ENCODE measurements at regions not wholly inside any gene's neighbourhood (a gene's known extent, or its start where the extent isn't known, plus 50 kb on each side); places are given as distances from the start of the nearest gene placed in this dataset.

- intact Hi-C loops (cut with micrococcal nuclease) = no loop called here
- Histone ChIP-seq H3K79me2 (ENCODE audit: insufficient read depth, low read length) (no peaks in the 10 kb centered on the region), H2AFZ (ENCODE audit: low read depth, low read length, poor library complexity, severe bottlenecking) (no peak overlapping the region), H3K27me3 (ENCODE audit: insufficient read depth, low read length) (peaks cover 14% of the 10 kb centered on the region; the same call in 1 of the 2 replicates), H3K4me3 (replicated peaks in 1 of 2; ENCODE audit: low read depth in 1 of 2, low read length in 2 of 2) (no peak overlapping the region), H3K4me1 (ENCODE audit: control insufficient read depth in 1 of 2, insufficient read depth in 2 of 2, low read length in 2 of 2) (no peaks in the 10 kb centered on the region), H3K9me3 (ENCODE audit: control insufficient read depth in 1 of 2, insufficient read depth in 1 of 2, low read depth in 1 of 2, low read length in 2 of 2) (no peaks in the 10 kb centered on the region), H3K4me2 (ENCODE audit: low read length) (no peak overlapping the region), H3K36me3 (ENCODE audit: control insufficient read depth in 1 of 2, insufficient read depth in 2 of 2, low read length in 2 of 2) (no peaks in the 10 kb centered on the region), H3K9me2 (ENCODE audit: insufficient read depth) (no peaks in the 10 kb centered on the region), H3K9ac (ENCODE audit: low read length) (no peak overlapping the region), H4K20me1 (ENCODE audit: insufficient read depth) (no peaks in the 10 kb centered on the region), H3K27ac (ENCODE audit: low read depth, low read length) (no peak overlapping the region)
- ChIA-PET POLR2A (no interaction called here), CTCF (no interaction called here), RAD21 (ENCODE audit: low non-redundant PET in 1 of 2, low total read pairs in 2 of 2, uncharacterized antibody in 2 of 2, unreplicated experiment in 2 of 2) (no interaction called here)
- TF ChIP-seq JUND (IDR thresholded peaks at IDR 0.05) = no peak
- TF ChIP-seq YY1 (IDR thresholded peaks at IDR 0.05; ENCODE audit: extremely low read depth, insufficient replicate concordance, low read depth, low read length) = no peak
- no peak for TF ChIP-seq ELF1 (IDR thresholded peaks at IDR 0.05; ENCODE audit: borderline replicate concordance, low read depth)
- TF ChIP-seq ATF3 (IDR thresholded peaks at IDR 0.05) = no peak
- TF ChIP-seq ZNF274 (IDR thresholded peaks at IDR 0.05; ENCODE audit: low read depth, low read length) = no peak
- TF ChIP-seq CBX3 (IDR thresholded peaks at IDR 0.05; ENCODE audit: low read depth) = no peak
- ATAC-seq (no peak), DNase-seq (ENCODE audit: low read depth, low spot score) (no peak)
- no TSS peak for BruUV-seq (replicated peaks)
Observed at GRCh38 chr2:23029951-23030350, 355.0 kb upstream of the KLHL29 start.

GRCh38 chr2:23034996-23035395, 350.0 kb upstream of the KLHL29 start:
- ChIA-PET RAD21 (ENCODE audit: low non-redundant PET in 1 of 2, low total read pairs in 2 of 2, uncharacterized antibody in 2 of 2, unreplicated experiment in 2 of 2) (no interaction called here), POLR2A (no interaction called here), CTCF (no interaction called here)
- intact Hi-C loops (cut with micrococcal nuclease) = no loop called here
- H3K4me1 ChIP-seq (ENCODE audit: control insufficient read depth in 1 of 2, insufficient read depth in 2 of 2, low read length in 2 of 2) = no peaks in the 10 kb centered on the region
- no peaks in the 10 kb centered on the region for H3K9me2 ChIP-seq (ENCODE audit: insufficient read depth)
- TF ChIP-seq CBX3 (IDR thresholded peaks at IDR 0.05; ENCODE audit: low read depth) (no peak), EZH2 (IDR thresholded peaks at IDR 0.05) (no peak), ZBTB33 (IDR thresholded peaks at IDR 0.05; ENCODE audit: extremely low read depth, insufficient replicate concordance, low read length) (no peak)
- no peak overlapping the region for H3K27ac ChIP-seq (ENCODE audit: low read depth, low read length)
- no peaks in the 10 kb centered on the region for H3K79me2 ChIP-seq (ENCODE audit: insufficient read depth, low read length)
- H3K4me3 ChIP-seq (replicated peaks in 1 of 2; ENCODE audit: low read depth in 1 of 2, low read length in 2 of 2) = no peak overlapping the region
- DNase-seq (ENCODE audit: low read depth, low spot score) (no peak), ATAC-seq (no peak)
- no peaks in the 10 kb centered on the region for H4K20me1 ChIP-seq (ENCODE audit: insufficient read depth)
- H3K9ac ChIP-seq (ENCODE audit: low read length) = no peak overlapping the region
- H2AFZ ChIP-seq (ENCODE audit: low read depth, low read length, poor library complexity, severe bottlenecking) = no peak overlapping the region
- H3K9me3 ChIP-seq (ENCODE audit: control insufficient read depth in 1 of 2, insufficient read depth in 1 of 2, low read depth in 1 of 2, low read length in 2 of 2) = no peaks in the 10 kb centered on the region
- peaks cover 3% of the 10 kb centered on the region; the same call in 1 of the 2 replicates for H3K27me3 ChIP-seq (ENCODE audit: insufficient read depth, low read length)
- H3K4me2 ChIP-seq (ENCODE audit: low read length) = no peak overlapping the region
- H3K36me3 ChIP-seq (ENCODE audit: control insufficient read depth in 1 of 2, insufficient read depth in 2 of 2, low read length in 2 of 2) = no peaks in the 10 kb centered on the region
- no TSS peak for BruUV-seq (replicated peaks)
